HG03439 (cell line): ENCODE measurements at regions not wholly inside any gene's neighbourhood (a gene's known extent, or its start where the extent isn't known, plus 50 kb on each side); places are given as distances from the start of the nearest gene placed in this dataset.

Experiments
- ATAC-seq: cut with Tn5 transposase; IDR thresholded peaks from one replicate; pipeline ENCODE4 v1.9.1; 2021; ENCODE audit warnings: mild to moderate bottlenecking, moderate library complexity; ENCODE audit not compliant: unreplicated experiment

- no peak for ATAC-seq
These were observed 86.3 kb upstream of the AHR start for GRCh38 chr7:17212188-17212587.

GRCh38 chr7:17227766-17228490, 70.5 kb upstream of the AHR start:
- no peak for ATAC-seq

- no peak for ATAC-seq
These were observed 69.2 kb upstream of the AHR start for GRCh38 chr7:17229228-17229627.

- ATAC-seq, result no peak
These were observed 68.2 kb upstream of the AHR start for GRCh38 chr7:17230099-17230807.

GRCh38 chr7:17233603-17234002, 64.8 kb upstream of the AHR start:
- ATAC-seq, result no peak

- ATAC-seq, result peak; percentile 36
These were observed 64.4 kb upstream of the AHR start for GRCh38 chr7:17234030-17234397.

- peak; percentile 99 for ATAC-seq
These were observed 63.9 kb upstream of the AHR start for GRCh38 chr7:17234398-17235031.

GRCh38 chr7:17236171-17236570, 62.3 kb upstream of the AHR start:
- ATAC-seq, result no peak

- no peak for ATAC-seq
These were observed 61.8 kb upstream of the AHR start for GRCh38 chr7:17236603-17237002.

GRCh38 chr7:17239046-17239445, 59.4 kb upstream of the AHR start:
- no peak for ATAC-seq

GRCh38 chr7:17239683-17240521, 58.5 kb upstream of the AHR start:
- no peak for ATAC-seq

- no peak for ATAC-seq
These were observed 55.9 kb upstream of the AHR start for GRCh38 chr7:17242504-17242903.

GRCh38 chr7:17244786-17245185, 53.7 kb upstream of the AHR start:
- ATAC-seq, result no peak

GRCh38 chr7:17247357-17247756, 51.1 kb upstream of the AHR start:
- no peak for ATAC-seq

- ATAC-seq, result no peak
These were observed 49.9 kb upstream of the AHR start for GRCh38 chr7:17248527-17248926.
